ENCODE measurements at regions not wholly inside any gene's neighbourhood (a gene's known extent, or its start where the extent isn't known, plus 50 kb on each side); places are given as distances from the start of the nearest gene placed in this dataset.

DNA sequence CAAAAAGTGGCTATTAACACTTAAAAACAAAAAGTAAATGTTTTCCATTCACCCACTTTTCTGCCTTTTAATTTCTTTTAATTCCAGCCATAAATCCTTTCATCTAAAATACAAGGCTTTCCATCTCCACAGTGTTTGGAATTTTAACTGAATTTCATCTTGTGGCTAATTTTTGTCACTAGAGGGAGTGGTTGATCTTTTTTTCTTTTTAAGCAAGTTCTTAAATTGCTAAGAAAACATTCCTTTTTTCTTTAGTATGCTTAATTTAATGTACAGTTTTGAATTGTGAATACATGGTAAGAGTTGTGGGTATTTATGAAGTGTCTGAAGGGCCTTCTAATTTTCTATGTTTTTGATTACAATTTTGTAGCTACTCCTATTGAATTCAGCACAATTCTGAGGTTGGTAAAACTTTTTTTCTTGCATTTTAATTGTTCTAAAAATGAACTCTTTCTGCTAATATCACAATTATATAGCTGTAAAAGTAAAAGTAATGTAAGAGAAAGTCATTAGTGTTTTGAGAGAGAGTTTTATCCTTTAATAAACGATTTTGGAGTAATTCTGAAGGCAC lies 54.9 kb upstream of the ANK3 start:
- TF ChIP-seq, protein P1, sequence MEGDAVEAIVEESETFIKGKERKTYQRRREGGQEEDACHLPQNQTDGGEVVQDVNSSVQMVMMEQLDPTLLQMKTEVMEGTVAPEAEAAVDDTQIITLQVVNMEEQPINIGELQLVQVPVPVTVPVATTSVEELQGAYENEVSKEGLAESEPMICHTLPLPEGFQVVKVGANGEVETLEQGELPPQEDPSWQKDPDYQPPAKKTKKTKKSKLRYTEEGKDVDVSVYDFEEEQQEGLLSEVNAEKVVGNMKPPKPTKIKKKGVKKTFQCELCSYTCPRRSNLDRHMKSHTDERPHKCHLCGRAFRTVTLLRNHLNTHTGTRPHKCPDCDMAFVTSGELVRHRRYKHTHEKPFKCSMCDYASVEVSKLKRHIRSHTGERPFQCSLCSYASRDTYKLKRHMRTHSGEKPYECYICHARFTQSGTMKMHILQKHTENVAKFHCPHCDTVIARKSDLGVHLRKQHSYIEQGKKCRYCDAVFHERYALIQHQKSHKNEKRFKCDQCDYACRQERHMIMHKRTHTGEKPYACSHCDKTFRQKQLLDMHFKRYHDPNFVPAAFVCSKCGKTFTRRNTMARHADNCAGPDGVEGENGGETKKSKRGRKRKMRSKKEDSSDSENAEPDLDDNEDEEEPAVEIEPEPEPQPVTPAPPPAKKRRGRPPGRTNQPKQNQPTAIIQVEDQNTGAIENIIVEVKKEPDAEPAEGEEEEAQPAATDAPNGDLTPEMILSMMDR (IDR thresholded peaks at IDR 0.05): no peak
- TF ChIP-seq POLR2A (IDR thresholded peaks at IDR 0.05): no peak

Data from lower leg skin (tissue), 3 donors.